ENCODE measurements at regions not wholly inside any gene's neighbourhood (a gene's known extent, or its start where the extent isn't known, plus 50 kb on each side); places are given as distances from the start of the nearest gene placed in this dataset.
"Not testable (repeated sequence)": the region's sequence is repeated elsewhere in the genome, so short reads cannot be mapped to it uniquely, and the experiment has no call there.

GRCh38 chr3:21914451-21914850, 163.4 kb upstream of the ZNF385D start:
- no peaks in the 10 kb centered on the region for H3K36me3 ChIP-seq (ENCODE audit: control insufficient read depth, insufficient read depth, low read length)
- no peak overlapping the region for H3K4me3 ChIP-seq (ENCODE audit: low read depth, low read length)
- H3K9me3 ChIP-seq (ENCODE audit: control insufficient read depth, insufficient read depth, low read length), result no peaks in the 10 kb centered on the region
- WGBS (ENCODE audit: insufficient coverage), result no CpG with 5 or more reads among the region's 2 CpGs
- H3K27ac ChIP-seq (ENCODE audit: low read depth, low read length), result no peak overlapping the region
- H3K27me3 ChIP-seq (ENCODE audit: control insufficient read depth, insufficient read depth, low read length), result no peaks in the 10 kb centered on the region
- no peak for DNase-seq (ENCODE audit: low read depth in 4 of 6, low spot score in 6 of 6)
- no peaks in the 10 kb centered on the region for H3K4me1 ChIP-seq (ENCODE audit: control insufficient read depth, insufficient read depth, low read length)

DNA sequence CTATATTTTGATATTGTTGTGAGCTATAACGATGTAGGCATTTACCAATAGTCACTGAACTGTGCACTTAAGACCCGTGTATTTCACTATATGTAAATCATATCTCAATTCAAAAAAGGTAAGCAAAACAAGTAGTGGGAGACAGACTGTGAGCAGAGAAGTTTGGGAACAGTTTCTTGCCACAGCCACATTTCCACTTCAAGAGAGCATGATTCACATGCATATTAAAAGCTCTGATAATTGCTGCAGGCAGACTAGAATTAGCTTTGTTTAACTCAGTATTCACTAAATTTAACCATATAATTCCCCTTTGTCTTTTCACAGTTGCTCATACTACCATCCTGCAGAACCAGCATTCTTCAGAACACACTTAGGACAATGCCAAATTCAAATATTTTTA, 168.4 kb upstream of the ZNF385D start:
- no CpG with 5 or more reads among the region's 2 CpGs for WGBS (ENCODE audit: insufficient coverage)
- Histone ChIP-seq H3K36me3 (ENCODE audit: control insufficient read depth, insufficient read depth, low read length) (no peaks in the 10 kb centered on the region), H3K9me3 (ENCODE audit: control insufficient read depth, insufficient read depth, low read length) (no peaks in the 10 kb centered on the region), H3K27ac (ENCODE audit: low read depth, low read length) (no peak overlapping the region), H3K27me3 (ENCODE audit: control insufficient read depth, insufficient read depth, low read length) (no peaks in the 10 kb centered on the region), H3K4me3 (ENCODE audit: low read depth, low read length) (no peak overlapping the region), H3K4me1 (ENCODE audit: control insufficient read depth, insufficient read depth, low read length) (no peaks in the 10 kb centered on the region)
- DNase-seq (ENCODE audit: low read depth in 4 of 6, low spot score in 6 of 6), result no peak

- H3K36me3 ChIP-seq (ENCODE audit: control insufficient read depth, insufficient read depth, low read length), result no peaks in the 10 kb centered on the region
- no peaks in the 10 kb centered on the region for H3K4me1 ChIP-seq (ENCODE audit: control insufficient read depth, insufficient read depth, low read length)
- H3K27me3 ChIP-seq (ENCODE audit: control insufficient read depth, insufficient read depth, low read length), result no peaks in the 10 kb centered on the region
- WGBS (ENCODE audit: insufficient coverage), result no CpG with 5 or more reads among the region's 1 CpG
- no peak overlapping the region for H3K27ac ChIP-seq (ENCODE audit: low read depth, low read length)
- DNase-seq (ENCODE audit: low read depth in 4 of 6, low spot score in 6 of 6), result no peak
- no peak overlapping the region for H3K4me3 ChIP-seq (ENCODE audit: low read depth, low read length)
- H3K9me3 ChIP-seq (ENCODE audit: control insufficient read depth, insufficient read depth, low read length), result no peaks in the 10 kb centered on the region
Observed at GRCh38 chr3:21920421-21920861, 169.4 kb upstream of the ZNF385D start.

GRCh38 chr3:21923156-21923555, 172.1 kb upstream of the ZNF385D start:
- not testable (repeated sequence) for H3K4me1 ChIP-seq (ENCODE audit: control insufficient read depth, insufficient read depth, low read length); H3K4me3 ChIP-seq (ENCODE audit: low read depth, low read length); H3K27me3 ChIP-seq (ENCODE audit: control insufficient read depth, insufficient read depth, low read length); H3K36me3 ChIP-seq (ENCODE audit: control insufficient read depth, insufficient read depth, low read length); H3K27ac ChIP-seq (ENCODE audit: low read depth, low read length); H3K9me3 ChIP-seq (ENCODE audit: control insufficient read depth, insufficient read depth, low read length); DNase-seq (ENCODE audit: low read depth in 4 of 6, low spot score in 6 of 6)
- no CpG with 5 or more reads among the region's 1 CpG for WGBS (ENCODE audit: insufficient coverage)

- H3K4me3 ChIP-seq (ENCODE audit: low read depth, low read length), result no peak overlapping the region
- no CpG with 5 or more reads among the region's 3 CpGs for WGBS (ENCODE audit: insufficient coverage)
- no peaks in the 10 kb centered on the region for H3K4me1 ChIP-seq (ENCODE audit: control insufficient read depth, insufficient read depth, low read length)
- no peaks in the 10 kb centered on the region for H3K27me3 ChIP-seq (ENCODE audit: control insufficient read depth, insufficient read depth, low read length)
- no peak overlapping the region for H3K27ac ChIP-seq (ENCODE audit: low read depth, low read length)
- no peak for DNase-seq (ENCODE audit: low read depth in 4 of 6, low spot score in 6 of 6)
- H3K36me3 ChIP-seq (ENCODE audit: control insufficient read depth, insufficient read depth, low read length), result no peaks in the 10 kb centered on the region
- no peaks in the 10 kb centered on the region for H3K9me3 ChIP-seq (ENCODE audit: control insufficient read depth, insufficient read depth, low read length)
Observed at GRCh38 chr3:21927261-21927660, 176.3 kb upstream of the ZNF385D start.

DNA sequence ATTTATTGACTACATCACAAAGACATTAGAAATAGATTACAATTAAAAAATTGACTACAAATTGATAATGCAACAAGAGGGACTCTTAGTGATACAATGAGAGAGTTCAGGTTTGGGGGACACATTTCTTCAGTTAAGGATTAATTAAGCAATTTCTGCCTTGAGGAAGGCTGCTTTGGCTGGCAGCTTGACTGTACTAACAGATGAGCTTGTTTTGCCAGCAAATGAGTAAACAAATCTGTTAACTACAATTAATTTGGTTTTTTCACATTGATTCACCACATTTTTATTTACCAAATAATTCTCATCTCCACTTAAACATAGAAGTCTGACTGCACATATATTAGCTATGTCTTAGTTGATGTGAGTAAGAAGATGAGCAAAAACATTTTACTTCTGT, 183.6 kb upstream of the ZNF385D start:
- Histone ChIP-seq H3K9me3 (ENCODE audit: control insufficient read depth, insufficient read depth, low read length) (no peaks in the 10 kb centered on the region), H3K36me3 (ENCODE audit: control insufficient read depth, insufficient read depth, low read length) (no peaks in the 10 kb centered on the region), H3K27me3 (ENCODE audit: control insufficient read depth, insufficient read depth, low read length) (no peaks in the 10 kb centered on the region), H3K4me1 (ENCODE audit: control insufficient read depth, insufficient read depth, low read length) (no peaks in the 10 kb centered on the region), H3K4me3 (ENCODE audit: low read depth, low read length) (no peak overlapping the region), H3K27ac (ENCODE audit: low read depth, low read length) (no peak overlapping the region)
- DNase-seq (ENCODE audit: low read depth in 4 of 6, low spot score in 6 of 6), result peak in 1 of 6 donors; percentile 69

- DNase-seq (ENCODE audit: low read depth in 4 of 6, low spot score in 6 of 6), result no peak
- no CpG with 5 or more reads among the region's 2 CpGs for WGBS (ENCODE audit: insufficient coverage)
- no peaks in the 10 kb centered on the region for H3K27me3 ChIP-seq (ENCODE audit: control insufficient read depth, insufficient read depth, low read length)
- no peaks in the 10 kb centered on the region for H3K9me3 ChIP-seq (ENCODE audit: control insufficient read depth, insufficient read depth, low read length)
- no peak overlapping the region for H3K4me3 ChIP-seq (ENCODE audit: low read depth, low read length)
- H3K36me3 ChIP-seq (ENCODE audit: control insufficient read depth, insufficient read depth, low read length), result no peaks in the 10 kb centered on the region
- no peaks in the 10 kb centered on the region for H3K4me1 ChIP-seq (ENCODE audit: control insufficient read depth, insufficient read depth, low read length)
- H3K27ac ChIP-seq (ENCODE audit: low read depth, low read length), result no peak overlapping the region
Observed at GRCh38 chr3:21936207-21936606, 185.2 kb upstream of the ZNF385D start.

DNA sequence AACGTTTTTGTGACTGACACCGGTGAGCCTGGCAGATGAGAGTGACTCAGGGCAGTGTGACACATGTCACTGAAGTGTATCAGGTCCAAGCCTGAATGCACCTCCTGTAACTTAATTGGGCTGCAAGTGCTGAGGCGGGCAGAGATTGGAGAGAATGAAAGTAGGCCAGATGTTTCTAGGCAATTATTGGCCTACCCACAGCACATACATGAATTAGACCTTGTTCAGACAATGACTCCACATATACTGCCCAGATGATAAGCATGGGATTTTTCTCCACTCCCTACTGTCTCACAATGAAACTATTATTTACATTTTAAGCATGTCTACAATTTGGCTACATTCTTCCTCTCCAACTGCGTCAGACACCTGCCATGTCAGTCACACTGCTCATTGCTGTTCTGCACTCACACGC, 187.3 kb upstream of the ZNF385D start:
- no peaks in the 10 kb centered on the region for H3K4me1 ChIP-seq (ENCODE audit: control insufficient read depth, insufficient read depth, low read length)
- DNase-seq (ENCODE audit: low read depth in 4 of 6, low spot score in 6 of 6), result no peak
- 77% methylated on average over 4 of the region's 5 CpGs for WGBS (ENCODE audit: insufficient coverage)
- no peak overlapping the region for H3K4me3 ChIP-seq (ENCODE audit: low read depth, low read length)
- no peak overlapping the region for H3K27ac ChIP-seq (ENCODE audit: low read depth, low read length)
- H3K27me3 ChIP-seq (ENCODE audit: control insufficient read depth, insufficient read depth, low read length), result no peaks in the 10 kb centered on the region
- no peaks in the 10 kb centered on the region for H3K9me3 ChIP-seq (ENCODE audit: control insufficient read depth, insufficient read depth, low read length)
- no peaks in the 10 kb centered on the region for H3K36me3 ChIP-seq (ENCODE audit: control insufficient read depth, insufficient read depth, low read length)

DNA sequence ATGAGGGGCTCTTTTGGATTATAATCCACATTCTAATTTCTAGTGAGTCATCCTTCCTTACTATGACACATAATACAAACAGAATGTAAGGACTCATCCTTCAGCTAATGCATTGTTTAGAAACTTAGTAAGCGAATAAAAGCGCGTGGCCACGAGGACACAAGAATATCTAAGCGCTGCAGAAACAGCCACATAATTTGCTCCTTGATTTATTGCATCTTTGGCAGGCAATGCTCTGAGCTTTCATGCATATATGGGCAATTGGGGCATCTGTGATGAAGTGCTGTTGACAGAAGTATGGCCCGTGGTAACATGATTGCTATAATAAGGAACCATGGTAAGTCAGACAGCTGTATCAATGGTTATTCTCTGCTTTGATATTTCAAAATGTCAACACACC, 191.3 kb upstream of the ZNF385D start:
- DNase-seq (ENCODE audit: low read depth in 4 of 6, low spot score in 6 of 6), result peak in 2 of 6 donors; percentile 51 to 53

DNA sequence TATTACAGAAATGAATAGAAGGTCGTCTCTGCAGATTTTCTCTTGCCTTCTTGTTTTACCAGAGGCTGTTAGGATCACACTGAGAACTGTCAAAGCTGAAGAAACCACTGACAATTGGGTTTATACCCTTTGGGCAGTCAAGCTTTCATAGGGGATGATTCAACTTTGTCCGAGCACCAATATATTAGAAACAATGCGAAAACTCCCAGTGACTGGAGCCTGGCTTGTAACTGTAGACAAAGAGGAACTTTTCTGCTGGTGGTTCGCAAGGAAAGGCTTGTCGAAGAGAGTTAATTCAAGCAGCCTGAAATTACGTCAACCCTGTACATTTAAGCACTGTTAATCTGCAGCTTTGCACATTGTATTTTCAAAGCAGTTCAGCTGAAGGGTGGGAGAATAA, 193.2 kb upstream of the ZNF385D start:
- no peaks in the 10 kb centered on the region for H3K4me1 ChIP-seq (ENCODE audit: control insufficient read depth, insufficient read depth, low read length)
- H3K9me3 ChIP-seq (ENCODE audit: control insufficient read depth, insufficient read depth, low read length), result no peaks in the 10 kb centered on the region
- H3K4me3 ChIP-seq (ENCODE audit: low read depth, low read length), result no peak overlapping the region
- H3K36me3 ChIP-seq (ENCODE audit: control insufficient read depth, insufficient read depth, low read length), result no peaks in the 10 kb centered on the region
- no peaks in the 10 kb centered on the region for H3K27me3 ChIP-seq (ENCODE audit: control insufficient read depth, insufficient read depth, low read length)
- WGBS (ENCODE audit: insufficient coverage), result 60% methylated on average over 1 of the region's 6 CpGs
- H3K27ac ChIP-seq (ENCODE audit: low read depth, low read length), result no peak overlapping the region
- DNase-seq (ENCODE audit: low read depth in 4 of 6, low spot score in 6 of 6), result peak in 4 of 6 donors; percentile 6 to 65 (median 24)

More for the DNA sequence above, 191.3 kb upstream of the ZNF385D start:
- Histone ChIP-seq H3K27ac (ENCODE audit: low read depth, low read length) (no peak overlapping the region), H3K9me3 (ENCODE audit: control insufficient read depth, insufficient read depth, low read length) (no peaks in the 10 kb centered on the region), H3K4me1 (ENCODE audit: control insufficient read depth, insufficient read depth, low read length) (no peaks in the 10 kb centered on the region), H3K36me3 (ENCODE audit: control insufficient read depth, insufficient read depth, low read length) (no peaks in the 10 kb centered on the region), H3K4me3 (ENCODE audit: low read depth, low read length) (no peak overlapping the region), H3K27me3 (ENCODE audit: control insufficient read depth, insufficient read depth, low read length) (no peaks in the 10 kb centered on the region)
- WGBS (ENCODE audit: insufficient coverage), result 40% methylated on average over 2 of the region's 6 CpGs
